SK-N-MC (cell line): ENCODE measurements at regions not wholly inside any gene's neighbourhood (a gene's known extent, or its start where the extent isn't known, plus 50 kb on each side); places are given as distances from the start of the nearest gene placed in this dataset.

Source experiments
- EZH2 ChIP-seq: fragments of 200-600 bp; sonication (generic); IDR thresholded peaks from one replicate; pipeline ENCODE4 v1.6.1; 2017; ENCODE audit warnings: antibody characterized with exemption
- FOXP2 ChIP-seq: optimal IDR thresholded peaks from 2 replicates; pipeline ENCODE3; 2011; ENCODE audit warnings: mild to moderate bottlenecking, moderate library complexity; ENCODE audit not compliant: insufficient read depth; ENCODE audit errors: extremely low read length, control extremely low read depth
- POLR2AphosphoS5 ChIP-seq: IDR thresholded peaks from 2 replicates; pipeline ENCODE4 v1.6.1; 2012; ENCODE audit warnings: mild to moderate bottlenecking, low read depth, low read length, borderline replicate concordance

- TF ChIP-seq EZH2 (no peak), POLR2AphosphoS5 (no peak), FOXP2 (no peak)
These were observed 130.0 kb upstream of the KCNJ15 start for GRCh38 chr21:38126666-38127303.
